Vagina (tissue), 2 donors: ENCODE measurements at regions not wholly inside any gene's neighbourhood (a gene's known extent, or its start where the extent isn't known, plus 50 kb on each side); places are given as distances from the start of the nearest gene placed in this dataset.

Source experiments
- DNase-seq, 2 donors: peaks; one replicate each; pipeline ENCODE4 v3.0.0-alpha.2; 2017; ENCODE audit errors: extremely low spot score in 2 of 2
- H3K27ac ChIP-seq: fragments of 200-600 bp; sonication (generic); one replicate; pipeline ENCODE4 v1.5.1; 2019
- H3K27me3 ChIP-seq: fragments of 200-600 bp; sonication (generic); one replicate; pipeline ENCODE4 v1.5.1; 2019
- H3K36me3 ChIP-seq, 2 donors: fragments of 200-600 bp; sonication (generic); one replicate each; pipeline ENCODE4 v1.5.1; 2017 to 2019
- H3K4me1 ChIP-seq: fragments of 200-600 bp; sonication (generic); one replicate; pipeline ENCODE4 v1.5.1; 2019
- H3K4me3 ChIP-seq, 2 donors: fragments of 200-600 bp; sonication (generic); 1 replicate in 1 of 2; 2 replicates in 1 of 2; pipeline ENCODE4 v1.5.1; 2016 to 2019
- H3K9me3 ChIP-seq: fragments of 200-600 bp; sonication (generic); one replicate; pipeline ENCODE4 v1.5.1; 2019
- CTCF ChIP-seq, 3 experiments: fragments of 450-650 bp in 2 of 3; fragments of 200-600 bp in 1 of 3; sonication (generic) in 1 of 3; IDR thresholded peaks; one replicate each; pipeline ENCODE4 v1.5.1; 2017 to 2019; ENCODE audit warnings: antibody characterized with exemption in 3 of 3, mild to moderate bottlenecking in 2 of 3, moderate library complexity in 2 of 3
- POLR2A ChIP-seq, 2 donors: fragments of 450-650 bp; IDR thresholded peaks; one replicate each; pipeline ENCODE4 v1.6.1; 2017; ENCODE audit warnings: antibody characterized with exemption in 2 of 2, mild to moderate bottlenecking in 2 of 2, moderate library complexity in 2 of 2
- POLR2AphosphoS5 ChIP-seq, 2 donors: sonication (generic); formaldehyde crosslinking; IDR thresholded peaks; one replicate each; pipeline ENCODE4 v1.9.0; 2017; ENCODE audit warnings: antibody characterized with exemption in 2 of 2, mild to moderate bottlenecking in 2 of 2, low read depth in 1 of 2; ENCODE audit not compliant: insufficient read depth in 1 of 2
- intact Hi-C: fragments of 100-400 bp; cut with DNase I; formaldehyde crosslinking; loops from one replicate; pipeline ENCODE4 v1.15.1; 2023

- Histone ChIP-seq H3K36me3 (no peaks in the 10 kb centered on the region), H3K27me3 (no peaks in the 10 kb centered on the region), H3K4me3 (no peak overlapping the region), H3K4me1 (no peaks in the 10 kb centered on the region), H3K9me3 (no peaks in the 10 kb centered on the region), H3K27ac (no peak overlapping the region)
- intact Hi-C loops, result no loop called here
- no peak for DNase-seq
- no peak for TF ChIP-seq POLR2A (IDR thresholded peaks at IDR 0.05)
- TF ChIP-seq CTCF (IDR thresholded peaks at IDR 0.05), result no peak
- no peak for TF ChIP-seq POLR2AphosphoS5 (IDR thresholded peaks at IDR 0.05; ENCODE audit: insufficient read depth in 1 of 2, low read depth in 1 of 2)
Measured at GRCh38 chr3:110732420-110732819, 339.2 kb upstream of the NECTIN3 start.

GRCh38 chr3:110733045-110733444, 338.6 kb upstream of the NECTIN3 start:
- H3K4me3 ChIP-seq, result no peak overlapping the region
- no peaks in the 10 kb centered on the region for H3K36me3 ChIP-seq
- no peak overlapping the region for H3K27ac ChIP-seq
- H3K4me1 ChIP-seq, result no peaks in the 10 kb centered on the region
- intact Hi-C loops, result no loop called here
- no peaks in the 10 kb centered on the region for H3K27me3 ChIP-seq
- TF ChIP-seq POLR2A (IDR thresholded peaks at IDR 0.05) (no peak), CTCF (IDR thresholded peaks at IDR 0.05) (no peak), POLR2AphosphoS5 (IDR thresholded peaks at IDR 0.05; ENCODE audit: insufficient read depth in 1 of 2, low read depth in 1 of 2) (no peak)
- DNase-seq, result no peak
- H3K9me3 ChIP-seq, result no peaks in the 10 kb centered on the region

- Histone ChIP-seq H3K4me1 (no peaks in the 10 kb centered on the region), H3K27me3 (no peaks in the 10 kb centered on the region), H3K9me3 (no peaks in the 10 kb centered on the region), H3K4me3 (no peak overlapping the region), H3K36me3 (no peaks in the 10 kb centered on the region), H3K27ac (no peak overlapping the region)
- intact Hi-C loops, result no loop called here
- TF ChIP-seq POLR2AphosphoS5 (IDR thresholded peaks at IDR 0.05; ENCODE audit: insufficient read depth in 1 of 2, low read depth in 1 of 2) (no peak), POLR2A (IDR thresholded peaks at IDR 0.05) (no peak)
- no peak for DNase-seq
Measured at GRCh38 chr3:110734524-110734923, 337.1 kb upstream of the NECTIN3 start.

GRCh38 chr3:110736332-110736731, 335.3 kb upstream of the NECTIN3 start:
- TF ChIP-seq CTCF (IDR thresholded peaks at IDR 0.05) (no peak), POLR2A (IDR thresholded peaks at IDR 0.05) (no peak), POLR2AphosphoS5 (IDR thresholded peaks at IDR 0.05; ENCODE audit: insufficient read depth in 1 of 2, low read depth in 1 of 2) (no peak)
- Histone ChIP-seq H3K4me1 (no peaks in the 10 kb centered on the region), H3K4me3 (no peak overlapping the region), H3K9me3 (no peaks in the 10 kb centered on the region), H3K36me3 (no peaks in the 10 kb centered on the region), H3K27me3 (no peaks in the 10 kb centered on the region), H3K27ac (no peak overlapping the region)
- DNase-seq, result no peak
- intact Hi-C loops, result no loop called here

GRCh38 chr3:110738531-110738930, 333.1 kb upstream of the NECTIN3 start:
- Histone ChIP-seq H3K4me3 (no peak overlapping the region), H3K27ac (no peak overlapping the region), H3K36me3 (no peaks in the 10 kb centered on the region), H3K27me3 (no peaks in the 10 kb centered on the region), H3K9me3 (no peaks in the 10 kb centered on the region), H3K4me1 (no peaks in the 10 kb centered on the region)
- no peak for TF ChIP-seq POLR2A (IDR thresholded peaks at IDR 0.05)
- no peak for TF ChIP-seq POLR2AphosphoS5 (IDR thresholded peaks at IDR 0.05; ENCODE audit: insufficient read depth in 1 of 2, low read depth in 1 of 2)
- no peak for TF ChIP-seq CTCF (IDR thresholded peaks at IDR 0.05)
- DNase-seq, result no peak
- intact Hi-C loops, result no loop called here

GRCh38 chr3:110741891-110742290, 329.7 kb upstream of the NECTIN3 start:
- no peak overlapping the region for H3K27ac ChIP-seq
- intact Hi-C loops, result no loop called here
- DNase-seq, result no peak

More at GRCh38 chr3:110741891-110742290, 329.7 kb upstream of the NECTIN3 start:
- TF ChIP-seq CTCF (IDR thresholded peaks at IDR 0.05), result no peak
- TF ChIP-seq POLR2A (IDR thresholded peaks at IDR 0.05), result no peak
- no peak for TF ChIP-seq POLR2AphosphoS5 (IDR thresholded peaks at IDR 0.05; ENCODE audit: insufficient read depth in 1 of 2, low read depth in 1 of 2)
- H3K4me3 ChIP-seq, result no peak overlapping the region
- H3K9me3 ChIP-seq, result no peaks in the 10 kb centered on the region
- no peaks in the 10 kb centered on the region for H3K4me1 ChIP-seq
- no peaks in the 10 kb centered on the region for H3K27me3 ChIP-seq
- no peaks in the 10 kb centered on the region for H3K36me3 ChIP-seq
